ENCODE measurements at regions not wholly inside any gene's neighbourhood (a gene's known extent, or its start where the extent isn't known, plus 50 kb on each side); places are given as distances from the start of the nearest gene placed in this dataset.

- FAIRE-seq (no peak), DNase-seq (ENCODE audit: insufficient read length) (no peak)
- TF ChIP-seq TAF1 (IDR thresholded peaks at IDR 0.05; ENCODE audit: borderline replicate concordance, low read depth, low read length) (no peak), POLR2A (IDR thresholded peaks at IDR 0.05; ENCODE audit: low read depth, low read length) (no peak), POLR2AphosphoS5 (IDR thresholded peaks at IDR 0.05; ENCODE audit: low read depth, low read length) (no peak)
These were observed 175.8 kb upstream of the GGTLC1 start for GRCh38 chr20:24164360-24164759.

DNA sequence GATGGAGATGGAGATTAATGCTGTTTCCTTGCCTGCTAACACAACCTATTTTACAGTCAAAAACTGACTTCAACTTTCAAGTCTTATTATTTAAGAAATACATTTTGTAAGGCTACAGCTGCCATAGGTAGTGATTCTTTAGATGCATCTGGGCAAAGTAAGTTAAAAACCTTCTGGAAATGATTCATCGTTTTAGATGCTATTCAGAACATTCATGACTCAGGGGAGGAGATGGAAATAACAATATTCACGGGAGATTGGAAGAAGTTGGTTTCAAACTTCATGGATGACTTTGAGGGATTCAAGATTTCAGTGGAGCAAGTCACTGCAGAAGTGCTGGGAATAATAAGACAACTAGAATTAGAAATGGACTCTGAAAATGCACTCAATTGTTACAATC, 174.9 kb upstream of the GGTLC1 start:
- FAIRE-seq, result no peak
- no peak for TF ChIP-seq POLR2AphosphoS5 (IDR thresholded peaks at IDR 0.05; ENCODE audit: low read depth, low read length)
- no peak for TF ChIP-seq POLR2A (IDR thresholded peaks at IDR 0.05; ENCODE audit: low read depth, low read length)
- no peak for TF ChIP-seq TAF1 (IDR thresholded peaks at IDR 0.05; ENCODE audit: borderline replicate concordance, low read depth, low read length)
- no peak for DNase-seq (ENCODE audit: insufficient read length)

DNA sequence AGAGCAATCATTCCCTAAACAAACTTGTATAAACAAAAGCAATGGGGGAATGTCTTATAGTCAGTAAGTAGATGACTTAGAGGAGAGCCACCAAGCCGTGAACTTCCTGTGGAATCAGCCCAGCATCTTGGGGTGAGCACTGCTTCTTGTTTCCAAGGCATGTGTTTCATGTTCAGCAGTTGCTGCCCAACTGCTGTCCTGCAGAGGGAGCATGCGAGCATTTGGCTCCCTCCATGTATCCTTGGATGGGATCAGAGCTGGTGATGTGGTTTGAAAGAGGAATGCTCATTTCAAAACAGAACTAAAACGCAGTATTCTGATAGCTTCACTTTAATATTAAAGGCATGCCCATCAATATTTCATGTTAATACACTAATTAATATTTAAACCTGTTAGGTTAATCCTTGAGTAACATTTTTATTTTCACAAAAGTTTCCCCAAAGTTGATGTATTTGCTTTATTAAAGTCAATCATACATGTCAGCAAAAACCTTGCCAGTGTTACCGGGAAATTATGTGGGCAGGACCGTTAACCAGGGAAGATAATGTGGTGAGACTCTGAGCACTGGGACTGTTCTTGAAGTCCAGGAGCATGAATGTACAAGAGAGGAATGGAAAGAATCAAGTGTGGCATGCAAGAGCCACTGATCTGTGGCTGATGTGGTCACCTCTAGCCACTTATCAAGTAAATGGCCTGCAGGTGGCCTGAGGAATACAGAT, 172.1 kb upstream of the GGTLC1 start:
- FAIRE-seq, result no peak
- no peak for DNase-seq (ENCODE audit: insufficient read length)
- TF ChIP-seq POLR2A (IDR thresholded peaks at IDR 0.05; ENCODE audit: low read depth, low read length) (no peak), TAF1 (IDR thresholded peaks at IDR 0.05; ENCODE audit: borderline replicate concordance, low read depth, low read length) (no peak), POLR2AphosphoS5 (IDR thresholded peaks at IDR 0.05; ENCODE audit: low read depth, low read length) (no peak)

DNA sequence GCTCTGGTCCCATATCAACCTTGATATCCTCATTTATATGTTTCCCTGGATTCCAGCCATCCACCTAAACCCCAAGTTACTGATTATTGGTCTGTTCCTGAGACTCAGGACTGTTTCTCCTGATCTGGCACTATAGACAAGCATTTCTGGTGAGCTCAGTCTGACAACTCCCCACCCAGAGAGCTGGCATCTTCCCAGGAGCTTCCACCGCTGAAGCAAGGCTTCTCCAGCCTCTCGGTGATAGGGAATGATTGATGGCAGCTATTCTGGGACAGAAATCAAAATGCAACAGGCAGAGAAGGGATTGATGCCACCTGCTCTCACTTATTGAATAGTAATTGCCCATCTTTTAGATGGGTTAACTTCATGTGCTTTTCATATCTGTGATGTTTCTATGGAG, 169.7 kb upstream of the GGTLC1 start:
- FAIRE-seq (no peak), DNase-seq (ENCODE audit: insufficient read length) (no peak)
- TF ChIP-seq POLR2AphosphoS5 (IDR thresholded peaks at IDR 0.05; ENCODE audit: low read depth, low read length), result no peak
- TF ChIP-seq TAF1 (IDR thresholded peaks at IDR 0.05; ENCODE audit: borderline replicate concordance, low read depth, low read length), result no peak
- TF ChIP-seq POLR2A (IDR thresholded peaks at IDR 0.05; ENCODE audit: low read depth, low read length), result no peak

- no peak for FAIRE-seq
- DNase-seq (ENCODE audit: insufficient read length), result no peak
- TF ChIP-seq POLR2AphosphoS5 (IDR thresholded peaks at IDR 0.05; ENCODE audit: low read depth, low read length) (no peak), POLR2A (IDR thresholded peaks at IDR 0.05; ENCODE audit: low read depth, low read length) (no peak), TAF1 (IDR thresholded peaks at IDR 0.05; ENCODE audit: borderline replicate concordance, low read depth, low read length) (no peak)
These were observed 168.6 kb upstream of the GGTLC1 start for GRCh38 chr20:24157213-24157612.

GRCh38 chr20:24153101-24154040, 164.8 kb upstream of the GGTLC1 start:
- no peak for DNase-seq (ENCODE audit: insufficient read length)
- FAIRE-seq, result no peak
- TF ChIP-seq TAF1 (IDR thresholded peaks at IDR 0.05; ENCODE audit: borderline replicate concordance, low read depth, low read length), result no peak
- no peak for TF ChIP-seq POLR2A (IDR thresholded peaks at IDR 0.05; ENCODE audit: low read depth, low read length)
- TF ChIP-seq POLR2AphosphoS5 (IDR thresholded peaks at IDR 0.05; ENCODE audit: low read depth, low read length), result no peak

- DNase-seq (ENCODE audit: insufficient read length) (no peak), FAIRE-seq (no peak)
- no peak for TF ChIP-seq TAF1 (IDR thresholded peaks at IDR 0.05; ENCODE audit: borderline replicate concordance, low read depth, low read length)
- no peak for TF ChIP-seq POLR2A (IDR thresholded peaks at IDR 0.05; ENCODE audit: low read depth, low read length)
- TF ChIP-seq POLR2AphosphoS5 (IDR thresholded peaks at IDR 0.05; ENCODE audit: low read depth, low read length), result no peak
These were observed 163.2 kb upstream of the GGTLC1 start for GRCh38 chr20:24151621-24152294.

DNA sequence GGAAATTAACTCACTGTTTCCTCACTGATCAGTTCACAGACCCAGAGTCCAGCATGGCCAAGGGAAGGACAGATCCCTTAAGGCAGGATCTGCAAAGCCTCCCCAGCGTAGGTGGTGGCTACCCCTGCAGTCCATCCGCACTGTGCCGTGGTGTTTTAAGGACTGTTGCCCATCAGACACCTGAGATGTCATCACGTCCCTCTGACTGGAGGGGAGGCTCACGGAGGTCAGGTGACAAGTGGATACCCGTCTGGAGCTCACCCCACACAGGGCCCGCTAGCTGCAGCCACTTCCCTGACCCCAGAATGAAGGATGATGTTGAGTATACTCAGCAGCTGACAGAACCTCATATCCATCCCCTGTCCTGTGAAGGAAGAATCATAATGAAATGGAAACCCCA, 161.8 kb upstream of the GGTLC1 start:
- TF ChIP-seq POLR2AphosphoS5 (IDR thresholded peaks at IDR 0.05; ENCODE audit: low read depth, low read length) (no peak), POLR2A (IDR thresholded peaks at IDR 0.05; ENCODE audit: low read depth, low read length) (no peak), TAF1 (IDR thresholded peaks at IDR 0.05; ENCODE audit: borderline replicate concordance, low read depth, low read length) (no peak)
- DNase-seq (ENCODE audit: insufficient read length) (no peak), FAIRE-seq (no peak)

- FAIRE-seq, result no peak
- no peak for DNase-seq (ENCODE audit: insufficient read length)
- TF ChIP-seq POLR2A (IDR thresholded peaks at IDR 0.05; ENCODE audit: low read depth, low read length) (no peak), TAF1 (IDR thresholded peaks at IDR 0.05; ENCODE audit: borderline replicate concordance, low read depth, low read length) (no peak), POLR2AphosphoS5 (IDR thresholded peaks at IDR 0.05; ENCODE audit: low read depth, low read length) (no peak)
These were observed 161.3 kb upstream of the GGTLC1 start for GRCh38 chr20:24149881-24150307.

- no peak for TF ChIP-seq POLR2AphosphoS5 (IDR thresholded peaks at IDR 0.05; ENCODE audit: low read depth, low read length)
- no peak for TF ChIP-seq TAF1 (IDR thresholded peaks at IDR 0.05; ENCODE audit: borderline replicate concordance, low read depth, low read length)
- no peak for TF ChIP-seq POLR2A (IDR thresholded peaks at IDR 0.05; ENCODE audit: low read depth, low read length)
- no peak for FAIRE-seq
These were observed 160.6 kb upstream of the GGTLC1 start for GRCh38 chr20:24149175-24149574.

GRCh38 chr20:24148372-24148771, 159.8 kb upstream of the GGTLC1 start:
- DNase-seq (ENCODE audit: insufficient read length) (no peak), FAIRE-seq (no peak)
- TF ChIP-seq POLR2AphosphoS5 (IDR thresholded peaks at IDR 0.05; ENCODE audit: low read depth, low read length), result no peak
- no peak for TF ChIP-seq POLR2A (IDR thresholded peaks at IDR 0.05; ENCODE audit: low read depth, low read length)
- no peak for TF ChIP-seq TAF1 (IDR thresholded peaks at IDR 0.05; ENCODE audit: borderline replicate concordance, low read depth, low read length)

More at GRCh38 chr20:24149175-24149574, 160.6 kb upstream of the GGTLC1 start:
- no peak for DNase-seq (ENCODE audit: insufficient read length)
